ENCODE measurements at regions not wholly inside any gene's neighbourhood (a gene's known extent, or its start where the extent isn't known, plus 50 kb on each side); places are given as distances from the start of the nearest gene placed in this dataset.

DNA sequence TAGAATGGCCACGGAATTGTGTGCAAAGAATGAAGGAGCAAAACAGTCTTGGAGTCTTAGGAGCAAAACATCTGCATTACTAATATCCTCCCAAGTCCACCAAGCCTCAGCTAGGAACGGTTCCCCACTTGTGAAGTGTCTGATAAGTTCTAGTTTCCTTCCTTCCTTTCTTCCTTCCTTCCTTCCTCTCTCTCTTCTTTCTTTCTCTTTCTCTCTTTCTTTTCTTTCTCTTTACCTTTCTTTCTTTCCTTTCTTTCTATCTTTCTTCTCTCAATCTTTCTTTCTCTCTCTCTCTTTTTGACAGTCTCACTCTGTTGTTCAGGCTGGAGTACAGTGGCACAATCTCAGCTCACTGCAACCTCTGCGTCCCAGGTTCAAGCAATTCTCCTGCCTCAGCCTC is 160.8 kb downstream of the FOXL1 start:
- Histone ChIP-seq H3K4me1 (ENCODE audit: control insufficient read depth, insufficient read depth, low read length) (peaks cover 4% of the 10 kb centered on the region), H3K9me3 (ENCODE audit: control insufficient read depth, insufficient read depth, low read length) (no peaks in the 10 kb centered on the region), H3K36me3 (ENCODE audit: control insufficient read depth, insufficient read depth, low read length) (no peaks in the 10 kb centered on the region), H3K27me3 (ENCODE audit: control insufficient read depth, insufficient read depth, low read length) (peaks cover 7% of the 10 kb centered on the region), H3K27ac (ENCODE audit: low read length) (no peak overlapping the region), H3K4me3 (ENCODE audit: low read length) (no peak overlapping the region)
- 66% methylated on average over 3 of the region's 3 CpGs for WGBS (ENCODE audit: insufficient coverage)
- DNase-seq, result no peak
- Mint-ChIP-seq H3K4me1 (peaks cover 9 to 15% of the 10 kb centered on the region in 2 donors), H3K4me3 (no peak overlapping the region), H3K27me3 (ENCODE audit: low read depth in 2 of 2) (peaks cover 35 to 48% of the 10 kb centered on the region in 2 donors), H3K9me3 (no peaks in the 10 kb centered on the region), H3K27ac (no peak overlapping the region), H3K36me3 (no peaks in the 10 kb centered on the region)
- intact Hi-C loops (cut with micrococcal nuclease), result no loop called here
- TF ChIP-seq, protein P1, sequence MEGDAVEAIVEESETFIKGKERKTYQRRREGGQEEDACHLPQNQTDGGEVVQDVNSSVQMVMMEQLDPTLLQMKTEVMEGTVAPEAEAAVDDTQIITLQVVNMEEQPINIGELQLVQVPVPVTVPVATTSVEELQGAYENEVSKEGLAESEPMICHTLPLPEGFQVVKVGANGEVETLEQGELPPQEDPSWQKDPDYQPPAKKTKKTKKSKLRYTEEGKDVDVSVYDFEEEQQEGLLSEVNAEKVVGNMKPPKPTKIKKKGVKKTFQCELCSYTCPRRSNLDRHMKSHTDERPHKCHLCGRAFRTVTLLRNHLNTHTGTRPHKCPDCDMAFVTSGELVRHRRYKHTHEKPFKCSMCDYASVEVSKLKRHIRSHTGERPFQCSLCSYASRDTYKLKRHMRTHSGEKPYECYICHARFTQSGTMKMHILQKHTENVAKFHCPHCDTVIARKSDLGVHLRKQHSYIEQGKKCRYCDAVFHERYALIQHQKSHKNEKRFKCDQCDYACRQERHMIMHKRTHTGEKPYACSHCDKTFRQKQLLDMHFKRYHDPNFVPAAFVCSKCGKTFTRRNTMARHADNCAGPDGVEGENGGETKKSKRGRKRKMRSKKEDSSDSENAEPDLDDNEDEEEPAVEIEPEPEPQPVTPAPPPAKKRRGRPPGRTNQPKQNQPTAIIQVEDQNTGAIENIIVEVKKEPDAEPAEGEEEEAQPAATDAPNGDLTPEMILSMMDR (IDR thresholded peaks at IDR 0.05), result no peak
- no peak for ATAC-seq

- H3K27ac ChIP-seq (ENCODE audit: low read length), result no peak overlapping the region
- peaks cover 4% of the 10 kb centered on the region for H3K4me1 ChIP-seq (ENCODE audit: control insufficient read depth, insufficient read depth, low read length)
- no peaks in the 10 kb centered on the region for H3K9me3 ChIP-seq (ENCODE audit: control insufficient read depth, insufficient read depth, low read length)
- H3K4me3 Mint-ChIP-seq, result no peak overlapping the region
- H3K27me3 Mint-ChIP-seq (ENCODE audit: low read depth in 2 of 2), result peaks cover 38 to 48% of the 10 kb centered on the region in 2 donors
- H3K27me3 ChIP-seq (ENCODE audit: control insufficient read depth, insufficient read depth, low read length), result peaks cover 7% of the 10 kb centered on the region
- ATAC-seq, result no peak
- H3K36me3 Mint-ChIP-seq, result no peaks in the 10 kb centered on the region
- no peak for DNase-seq
- H3K9me3 Mint-ChIP-seq, result no peaks in the 10 kb centered on the region
- no peak overlapping the region for H3K27ac Mint-ChIP-seq
- H3K4me1 Mint-ChIP-seq, result peaks cover 9 to 15% of the 10 kb centered on the region in 2 donors
- H3K36me3 ChIP-seq (ENCODE audit: control insufficient read depth, insufficient read depth, low read length), result no peaks in the 10 kb centered on the region
- WGBS (ENCODE audit: insufficient coverage), result 40% methylated on average over 9 of the region's 11 CpGs
- TF ChIP-seq, protein P1 (IDR thresholded peaks at IDR 0.05), result no peak
- intact Hi-C loops (cut with micrococcal nuclease), result no loop called here
- no peak overlapping the region for H3K4me3 ChIP-seq (ENCODE audit: low read length)
Measured at GRCh38 chr16:86739808-86740207, 161.5 kb downstream of the FOXL1 start.

- no peak for DNase-seq
- no peak overlapping the region for H3K27ac Mint-ChIP-seq
- H3K27me3 Mint-ChIP-seq (ENCODE audit: low read depth in 2 of 2), result peaks cover 40 to 48% of the 10 kb centered on the region in 2 donors
- H3K4me3 ChIP-seq (ENCODE audit: low read length), result no peak overlapping the region
- H3K9me3 Mint-ChIP-seq, result no peaks in the 10 kb centered on the region
- peaks cover 4% of the 10 kb centered on the region for H3K4me1 ChIP-seq (ENCODE audit: control insufficient read depth, insufficient read depth, low read length)
- H3K27ac ChIP-seq (ENCODE audit: low read length), result no peak overlapping the region
- intact Hi-C loops (cut with micrococcal nuclease), result no loop called here
- no peaks in the 10 kb centered on the region for H3K36me3 Mint-ChIP-seq
- H3K27me3 ChIP-seq (ENCODE audit: control insufficient read depth, insufficient read depth, low read length), result peaks cover 7% of the 10 kb centered on the region
- H3K9me3 ChIP-seq (ENCODE audit: control insufficient read depth, insufficient read depth, low read length), result no peaks in the 10 kb centered on the region
- 78% methylated on average over 13 of the region's 17 CpGs for WGBS (ENCODE audit: insufficient coverage)
- no peaks in the 10 kb centered on the region for H3K36me3 ChIP-seq (ENCODE audit: control insufficient read depth, insufficient read depth, low read length)
- peaks cover 9 to 15% of the 10 kb centered on the region in 2 donors for H3K4me1 Mint-ChIP-seq
- H3K4me3 Mint-ChIP-seq, result no peak overlapping the region
- ATAC-seq, result no peak
- TF ChIP-seq, protein P1 (IDR thresholded peaks at IDR 0.05), result no peak
Measured at GRCh38 chr16:86740298-86740697, 161.9 kb downstream of the FOXL1 start.

Data from natural killer cell (primary cell).